Fibroblast of mammary gland (primary cell): ENCODE measurements at regions not wholly inside any gene's neighbourhood (a gene's known extent, or its start where the extent isn't known, plus 50 kb on each side); places are given as distances from the start of the nearest gene placed in this dataset.

Experiments used
- DNase-seq: peaks from one replicate; pipeline ENCODE4 v3.0.0-alpha.2; 2010; ENCODE audit warnings: low read depth
- H3K4me3 ChIP-seq: 2 replicates; pipeline ENCODE4 v1.5.1; 2011; ENCODE audit warnings: low read depth, mild to moderate bottlenecking, low read length, moderate library complexity; ENCODE audit not compliant: control insufficient read depth
- TF ChIP-seq, protein P1 (sequence below): conservative IDR thresholded peaks from 2 replicates; pipeline ENCODE4 v1.5.1; 2011; ENCODE audit warnings: low read depth, low read length, inconsistent platforms; ENCODE audit not compliant: control insufficient read depth, insufficient read depth

DNA sequence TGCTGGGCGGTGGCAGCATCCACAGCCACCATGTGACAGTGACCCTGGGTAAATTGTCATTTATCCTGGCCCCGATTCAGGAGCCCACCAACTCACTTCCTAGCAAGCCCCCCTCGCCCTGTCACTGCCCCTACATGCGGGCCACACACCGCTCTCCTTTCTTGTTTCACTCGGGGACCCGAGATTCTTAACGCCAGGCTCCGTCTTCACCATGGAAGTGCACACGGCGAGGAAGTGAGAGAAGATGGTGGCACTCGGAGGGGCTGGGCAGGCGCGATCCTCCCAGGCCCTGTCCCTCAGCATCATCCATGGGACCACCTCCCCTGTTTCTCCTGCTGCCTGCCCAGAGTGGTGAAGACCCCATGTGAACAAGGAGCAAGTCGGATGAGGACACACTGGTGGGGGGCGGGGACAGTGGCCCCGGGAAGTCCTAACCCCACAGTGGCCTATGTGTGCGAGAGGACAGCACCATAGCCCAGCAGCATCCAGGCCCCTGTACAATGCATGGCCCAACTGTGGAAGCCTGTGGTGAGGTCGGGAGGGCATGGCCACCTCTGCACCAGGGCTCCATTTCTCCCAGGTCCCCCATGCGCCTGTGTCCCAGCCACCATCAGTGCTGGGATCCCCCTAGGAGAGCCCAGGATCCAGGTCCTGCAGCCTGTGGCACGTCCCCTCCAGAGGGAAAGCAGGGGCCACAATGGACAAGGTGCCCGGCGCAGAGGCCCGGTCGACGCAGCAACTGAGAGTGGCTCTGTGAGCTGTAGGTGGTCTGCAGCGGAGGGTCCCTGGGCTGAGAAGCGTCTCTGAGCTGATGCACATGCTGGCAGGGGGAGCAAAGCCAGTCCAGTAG lies 262.8 kb downstream of the BRD1 start:
- TF ChIP-seq, protein P1, sequence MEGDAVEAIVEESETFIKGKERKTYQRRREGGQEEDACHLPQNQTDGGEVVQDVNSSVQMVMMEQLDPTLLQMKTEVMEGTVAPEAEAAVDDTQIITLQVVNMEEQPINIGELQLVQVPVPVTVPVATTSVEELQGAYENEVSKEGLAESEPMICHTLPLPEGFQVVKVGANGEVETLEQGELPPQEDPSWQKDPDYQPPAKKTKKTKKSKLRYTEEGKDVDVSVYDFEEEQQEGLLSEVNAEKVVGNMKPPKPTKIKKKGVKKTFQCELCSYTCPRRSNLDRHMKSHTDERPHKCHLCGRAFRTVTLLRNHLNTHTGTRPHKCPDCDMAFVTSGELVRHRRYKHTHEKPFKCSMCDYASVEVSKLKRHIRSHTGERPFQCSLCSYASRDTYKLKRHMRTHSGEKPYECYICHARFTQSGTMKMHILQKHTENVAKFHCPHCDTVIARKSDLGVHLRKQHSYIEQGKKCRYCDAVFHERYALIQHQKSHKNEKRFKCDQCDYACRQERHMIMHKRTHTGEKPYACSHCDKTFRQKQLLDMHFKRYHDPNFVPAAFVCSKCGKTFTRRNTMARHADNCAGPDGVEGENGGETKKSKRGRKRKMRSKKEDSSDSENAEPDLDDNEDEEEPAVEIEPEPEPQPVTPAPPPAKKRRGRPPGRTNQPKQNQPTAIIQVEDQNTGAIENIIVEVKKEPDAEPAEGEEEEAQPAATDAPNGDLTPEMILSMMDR: no peak
- no peak for DNase-seq
- H3K4me3 ChIP-seq: no peak overlapping the region

DNA sequence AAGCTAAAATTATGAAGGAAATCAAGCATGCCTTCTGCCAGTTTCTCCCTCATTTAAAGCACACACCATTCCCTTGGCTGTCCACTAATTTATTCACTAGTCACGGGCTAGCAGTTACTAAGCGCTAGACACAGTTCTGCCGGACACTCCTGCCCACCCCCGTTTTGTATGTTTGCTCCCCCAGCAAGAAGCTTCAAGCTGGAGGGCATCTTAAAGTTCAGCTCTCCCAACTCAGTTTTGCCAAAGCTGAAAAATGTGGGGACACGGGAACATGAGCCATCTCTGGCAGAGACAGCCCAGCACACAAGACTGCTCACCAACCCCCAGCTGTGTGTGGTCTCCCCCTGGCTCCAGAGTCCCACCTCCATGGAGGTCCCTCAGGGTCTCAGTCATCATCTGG lies 263.6 kb downstream of the BRD1 start:
- TF ChIP-seq, protein P1: no peak
- DNase-seq: no peak
- no peak overlapping the region for H3K4me3 ChIP-seq

DNA sequence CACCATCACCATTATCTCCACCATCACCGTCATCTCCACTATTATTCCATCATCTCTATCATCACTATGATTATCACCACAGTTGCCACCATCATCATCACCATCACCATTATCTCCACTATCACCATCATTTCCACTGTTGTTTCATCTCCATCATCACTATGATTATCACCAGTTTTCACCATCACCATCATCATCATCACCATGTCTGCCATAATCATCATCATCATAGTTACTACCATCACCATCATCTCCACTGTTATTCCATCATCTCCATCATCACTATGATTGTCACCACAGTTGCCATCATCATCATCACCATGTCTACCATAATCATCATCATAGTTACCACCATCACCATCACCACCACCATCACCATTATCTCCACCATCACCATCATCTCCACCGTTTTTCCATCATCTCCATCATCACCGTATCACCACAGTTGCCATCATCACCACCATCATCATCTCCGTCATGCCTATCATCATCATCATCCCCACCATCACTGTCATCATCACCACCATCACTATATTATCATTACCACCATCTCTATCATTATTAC lies 264.9 kb downstream of the BRD1 start:
- TF ChIP-seq, protein P1: no peak

DNA sequence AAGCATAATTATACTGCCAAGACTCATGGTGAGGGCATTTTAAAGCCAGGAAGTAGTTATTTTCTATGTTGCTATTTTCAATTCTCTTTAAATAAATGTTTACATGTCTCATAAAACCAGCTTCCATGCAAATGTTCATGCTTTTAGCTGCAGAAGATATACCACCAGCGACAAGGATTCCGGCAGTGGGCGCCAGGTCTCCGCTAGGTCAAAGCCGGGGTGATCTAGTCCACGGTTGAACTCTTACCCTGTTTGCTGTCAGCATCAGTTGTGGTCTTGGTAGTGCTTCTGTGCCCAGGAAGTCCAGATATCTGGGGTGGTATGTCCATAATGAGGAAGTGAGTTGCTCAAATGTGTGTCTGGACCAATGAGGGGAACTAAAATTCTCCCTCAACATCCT lies 265.7 kb downstream of the BRD1 start:
- H3K4me3 ChIP-seq: no peak overlapping the region
- DNase-seq: no peak
- TF ChIP-seq, protein P1: no peak

More for the DNA sequence above, 264.9 kb downstream of the BRD1 start:
- no peak overlapping the region for H3K4me3 ChIP-seq
- no peak for DNase-seq

DNA sequence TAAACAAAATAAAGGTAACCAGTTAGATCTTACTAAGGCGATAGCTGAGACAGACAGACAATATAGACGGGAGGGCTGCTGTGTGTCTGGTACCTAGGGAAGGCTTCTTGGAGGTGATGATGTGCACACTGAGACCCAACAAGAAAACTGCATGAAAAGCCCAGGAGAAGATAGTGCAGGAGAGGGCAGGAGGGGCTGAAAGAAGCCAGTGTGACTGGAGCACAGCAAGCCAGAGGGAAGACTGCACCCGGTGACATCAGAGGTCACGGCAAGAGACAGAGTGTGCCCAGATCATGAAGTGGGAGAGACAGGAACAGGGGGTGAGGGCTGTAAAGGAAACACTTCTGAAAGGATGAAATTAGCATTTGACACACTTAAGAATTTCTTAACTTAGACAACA lies 266.3 kb downstream of the BRD1 start:
- no peak for DNase-seq
- no peak overlapping the region for H3K4me3 ChIP-seq
- TF ChIP-seq, protein P1: no peak

DNA sequence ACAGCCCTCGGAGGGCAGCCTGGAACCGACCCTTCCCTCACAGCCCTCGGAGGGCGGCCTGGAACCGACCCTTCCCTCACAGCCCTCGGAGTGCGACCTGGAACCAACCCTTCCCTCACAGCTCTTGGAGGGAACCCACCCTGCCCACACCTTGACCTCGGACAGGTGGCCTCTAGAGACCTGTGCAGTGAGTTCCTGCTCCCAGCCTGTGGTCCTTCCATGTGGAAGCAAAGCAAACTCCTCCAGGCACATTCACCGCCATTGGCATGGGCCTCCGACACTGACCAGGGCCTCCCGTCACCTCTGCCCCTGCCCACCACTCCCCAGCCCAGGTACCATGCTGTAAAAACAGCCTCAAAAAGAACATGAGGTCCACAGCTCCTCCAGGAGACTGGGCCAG lies 272.1 kb downstream of the BRD1 start:
- H3K4me3 ChIP-seq: no peak overlapping the region
- DNase-seq: no peak
- TF ChIP-seq, protein P1: no peak

DNA sequence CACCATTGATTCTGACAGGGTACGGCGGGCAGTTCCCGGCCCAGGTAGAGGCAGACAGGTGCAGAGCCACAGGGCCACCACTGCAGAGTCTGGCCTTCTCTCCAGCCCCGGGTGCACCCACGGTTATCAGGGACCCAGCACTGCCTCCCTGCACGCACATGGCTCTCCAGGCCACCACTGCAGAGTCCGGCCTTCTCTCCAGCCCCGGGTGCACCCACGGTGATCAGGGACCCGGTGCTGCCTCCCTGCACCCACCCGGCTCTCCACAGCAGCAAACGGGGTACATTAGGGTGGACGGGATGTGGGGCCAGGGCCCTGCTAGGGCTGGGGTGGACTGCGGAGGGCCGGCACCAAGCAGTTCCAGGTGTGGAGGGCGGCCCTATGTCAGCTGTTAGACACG lies 272.9 kb downstream of the BRD1 start:
- TF ChIP-seq, protein P1: no peak
- H3K4me3 ChIP-seq: no peak overlapping the region

More for the DNA sequence above, 272.9 kb downstream of the BRD1 start:
- DNase-seq: no peak
